ENCODE measurements at regions not wholly inside any gene's neighbourhood (a gene's known extent, or its start where the extent isn't known, plus 50 kb on each side); places are given as distances from the start of the nearest gene placed in this dataset.

DNA sequence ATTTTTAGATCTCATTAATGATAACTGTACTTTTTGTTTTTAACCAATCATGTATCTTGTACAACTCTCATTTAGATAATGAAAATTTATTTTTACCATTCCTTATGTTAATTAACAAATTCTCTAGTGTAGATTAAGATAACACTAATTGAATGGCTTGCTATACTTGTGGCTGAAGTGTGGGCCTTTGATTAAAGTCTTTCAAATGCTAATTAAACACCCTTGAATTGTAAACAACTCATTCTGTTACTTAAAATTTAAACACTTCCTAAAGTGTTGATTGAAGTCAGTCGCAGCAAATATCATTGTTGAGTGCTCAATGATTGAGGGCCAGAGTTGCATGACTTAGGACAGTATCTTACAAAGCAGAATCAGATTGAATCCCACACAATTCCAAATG lies 109.8 kb upstream of the GULP1 start:
- no peak overlapping the region for H3K27ac ChIP-seq
- no peaks in the 10 kb centered on the region for H3K27me3 ChIP-seq
- TF ChIP-seq, protein P1, sequence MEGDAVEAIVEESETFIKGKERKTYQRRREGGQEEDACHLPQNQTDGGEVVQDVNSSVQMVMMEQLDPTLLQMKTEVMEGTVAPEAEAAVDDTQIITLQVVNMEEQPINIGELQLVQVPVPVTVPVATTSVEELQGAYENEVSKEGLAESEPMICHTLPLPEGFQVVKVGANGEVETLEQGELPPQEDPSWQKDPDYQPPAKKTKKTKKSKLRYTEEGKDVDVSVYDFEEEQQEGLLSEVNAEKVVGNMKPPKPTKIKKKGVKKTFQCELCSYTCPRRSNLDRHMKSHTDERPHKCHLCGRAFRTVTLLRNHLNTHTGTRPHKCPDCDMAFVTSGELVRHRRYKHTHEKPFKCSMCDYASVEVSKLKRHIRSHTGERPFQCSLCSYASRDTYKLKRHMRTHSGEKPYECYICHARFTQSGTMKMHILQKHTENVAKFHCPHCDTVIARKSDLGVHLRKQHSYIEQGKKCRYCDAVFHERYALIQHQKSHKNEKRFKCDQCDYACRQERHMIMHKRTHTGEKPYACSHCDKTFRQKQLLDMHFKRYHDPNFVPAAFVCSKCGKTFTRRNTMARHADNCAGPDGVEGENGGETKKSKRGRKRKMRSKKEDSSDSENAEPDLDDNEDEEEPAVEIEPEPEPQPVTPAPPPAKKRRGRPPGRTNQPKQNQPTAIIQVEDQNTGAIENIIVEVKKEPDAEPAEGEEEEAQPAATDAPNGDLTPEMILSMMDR (IDR thresholded peaks at IDR 0.05) = no peak
- TF ChIP-seq POLR2A (IDR thresholded peaks at IDR 0.05) = no peak
- H3K9me3 ChIP-seq (replicated peaks in 1 of 3) = no peaks in the 10 kb centered on the region
- H3K36me3 ChIP-seq (replicated peaks in 1 of 2) = no peaks in the 10 kb centered on the region
- no peak overlapping the region for H3K4me3 ChIP-seq
- DNase-seq = no peak
- WGBS, 4 donors = 67 to 95% (median 72%) methylated on average over 1 of the region's 1 CpG
- H3K4me1 ChIP-seq (replicated peaks in 1 of 2) = no peaks in the 10 kb centered on the region
- intact Hi-C loops (cut with DNase I) = no loop called here

DNA sequence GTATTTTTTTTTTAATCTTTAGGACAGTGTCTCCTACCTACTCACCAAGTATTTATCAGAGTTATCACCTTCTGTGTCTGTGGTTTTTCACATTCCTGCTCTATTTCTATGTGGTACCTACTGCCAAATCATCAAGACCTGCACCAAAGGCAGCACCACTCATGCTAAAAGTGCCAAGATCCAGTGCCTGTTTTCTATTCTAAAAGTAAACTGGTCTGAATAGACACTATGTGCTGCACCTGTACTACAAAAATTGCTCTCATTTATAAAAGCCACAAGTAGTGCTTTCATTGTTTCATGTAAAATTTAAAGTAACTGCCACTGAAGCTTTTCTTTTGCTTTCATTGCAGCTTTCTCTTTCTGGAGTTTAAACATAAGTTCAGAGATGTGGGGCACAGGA lies 103.9 kb upstream of the GULP1 start:
- intact Hi-C loops (cut with DNase I) = no loop called here
- H3K27me3 ChIP-seq = no peaks in the 10 kb centered on the region
- no peaks in the 10 kb centered on the region for H3K9me3 ChIP-seq (replicated peaks in 1 of 3)
- DNase-seq = no peak
- no peaks in the 10 kb centered on the region for H3K36me3 ChIP-seq (replicated peaks in 1 of 2)
- TF ChIP-seq, protein P1 (IDR thresholded peaks at IDR 0.05) = no peak
- TF ChIP-seq POLR2A (IDR thresholded peaks at IDR 0.05) = no peak
- no peaks in the 10 kb centered on the region for H3K4me1 ChIP-seq (replicated peaks in 1 of 2)
- no peak overlapping the region for H3K27ac ChIP-seq
- no peak overlapping the region for H3K4me3 ChIP-seq

DNA sequence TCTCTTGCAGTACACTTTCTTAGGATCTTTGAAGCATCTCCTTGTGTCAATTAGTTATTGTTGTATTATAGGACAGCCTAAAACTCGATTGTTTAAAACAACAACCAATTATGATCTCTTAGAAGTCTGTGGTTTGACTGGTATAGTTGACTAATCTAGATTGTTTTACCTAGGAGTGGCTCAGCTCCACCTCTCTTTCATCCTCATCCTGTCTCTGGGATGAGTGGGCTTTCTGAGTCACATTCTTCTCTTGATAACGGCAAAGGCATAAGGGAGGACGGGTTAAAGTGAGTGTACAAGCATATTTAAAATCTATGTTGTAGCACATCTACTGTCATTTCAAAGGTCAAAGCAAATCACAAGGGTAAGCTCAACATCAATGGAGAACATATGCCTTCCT lies 102.3 kb upstream of the GULP1 start:
- Histone ChIP-seq H3K36me3 (replicated peaks in 1 of 2) (no peaks in the 10 kb centered on the region), H3K9me3 (replicated peaks in 1 of 3) (no peaks in the 10 kb centered on the region), H3K4me1 (replicated peaks in 1 of 2) (no peaks in the 10 kb centered on the region), H3K27ac (no peak overlapping the region), H3K27me3 (no peaks in the 10 kb centered on the region), H3K4me3 (no peak overlapping the region)
- intact Hi-C loops (cut with DNase I) = no loop called here
- TF ChIP-seq POLR2A (IDR thresholded peaks at IDR 0.05) = no peak
- TF ChIP-seq, protein P1 (IDR thresholded peaks at IDR 0.05) = no peak
- DNase-seq = no peak
- 56 to 74% (median 71%) methylated on average over 3 of the region's 3 CpGs for WGBS, 4 donors

DNA sequence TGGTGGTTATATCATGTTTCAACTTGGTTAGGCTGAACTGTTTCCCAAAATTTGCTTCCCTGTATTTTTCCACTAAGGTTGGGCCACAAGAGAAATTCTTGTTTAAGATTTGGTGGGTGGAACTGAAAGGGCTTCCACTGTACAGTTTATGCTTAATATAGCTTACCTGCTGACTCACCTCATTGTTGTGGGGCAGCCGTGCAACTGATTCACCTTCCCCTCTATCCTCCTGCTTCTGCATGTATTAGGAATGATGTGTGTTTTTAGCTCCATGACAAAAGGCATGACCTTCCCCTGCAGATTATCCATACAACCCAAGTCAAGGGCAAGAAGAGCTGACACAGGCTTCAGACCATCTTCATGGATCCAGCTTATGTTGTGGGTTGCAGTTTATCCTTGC lies 98.4 kb upstream of the GULP1 start:
- 92 to 100% (median 93%) methylated on average over 1 of the region's 1 CpG for WGBS, 4 donors

More for the DNA sequence above, 98.4 kb upstream of the GULP1 start:
- Histone ChIP-seq H3K27me3 (no peaks in the 10 kb centered on the region), H3K4me1 (replicated peaks in 1 of 2) (no peaks in the 10 kb centered on the region), H3K27ac (no peak overlapping the region), H3K9me3 (replicated peaks in 1 of 3) (no peaks in the 10 kb centered on the region), H3K36me3 (replicated peaks in 1 of 2) (no peaks in the 10 kb centered on the region), H3K4me3 (no peak overlapping the region)
- no peak for DNase-seq
- TF ChIP-seq, protein P1 (IDR thresholded peaks at IDR 0.05) = no peak
- TF ChIP-seq POLR2A (IDR thresholded peaks at IDR 0.05) = no peak
- intact Hi-C loops (cut with DNase I) = no loop called here

Measured in adrenal gland (tissue), 9 donors.